ENCODE measurements at regions not wholly inside any gene's neighbourhood (a gene's known extent, or its start where the extent isn't known, plus 50 kb on each side); places are given as distances from the start of the nearest gene placed in this dataset.

DNA sequence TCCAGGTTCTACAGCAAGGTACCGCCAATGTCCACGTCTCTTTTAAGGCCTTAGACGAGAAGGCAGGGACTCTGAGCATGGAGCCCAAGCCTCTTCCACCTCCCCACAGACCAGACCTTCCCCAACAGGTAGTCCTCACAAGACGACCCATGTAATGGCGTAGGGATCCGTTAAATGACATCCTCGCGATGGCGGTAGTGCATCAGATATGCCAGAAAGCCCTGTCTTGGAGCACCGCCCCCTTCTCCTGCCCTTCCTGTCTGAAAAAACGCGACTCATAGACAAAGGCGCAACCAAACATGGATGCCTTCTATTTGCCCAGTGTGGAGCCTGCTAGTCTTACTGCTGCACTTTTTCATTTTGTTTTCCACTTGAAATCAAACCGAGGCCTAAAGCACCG is 185.4 kb downstream of the OR13H1 start (continued):
- TF ChIP-seq ZNF501 (tag by site-specific recombination; IDR thresholded peaks at IDR 0.05) = no peak
- TF ChIP-seq, protein P1, sequence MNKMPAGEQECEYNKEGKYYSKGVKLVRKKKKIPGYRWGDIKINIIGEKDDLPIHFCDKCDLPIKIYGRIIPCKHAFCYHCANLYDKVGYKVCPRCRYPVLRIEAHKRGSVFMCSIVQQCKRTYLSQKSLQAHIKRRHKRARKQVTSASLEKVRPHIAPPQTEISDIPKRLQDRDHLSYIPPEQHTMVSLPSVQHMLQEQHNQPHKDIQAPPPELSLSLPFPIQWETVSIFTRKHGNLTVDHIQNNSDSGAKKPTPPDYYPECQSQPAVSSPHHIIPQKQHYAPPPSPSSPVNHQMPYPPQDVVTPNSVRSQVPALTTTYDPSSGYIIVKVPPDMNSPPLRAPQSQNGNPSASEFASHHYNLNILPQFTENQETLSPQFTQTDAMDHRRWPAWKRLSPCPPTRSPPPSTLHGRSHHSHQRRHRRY (tag by site-specific recombination; IDR thresholded peaks at IDR 0.05) = no peak
- TF ChIP-seq ZNF335 (tag by site-specific recombination; conservative IDR thresholded peaks at IDR 0.05) = no peak; the same call in 1 of the 2 replicates
- TF ChIP-seq, protein P2, sequence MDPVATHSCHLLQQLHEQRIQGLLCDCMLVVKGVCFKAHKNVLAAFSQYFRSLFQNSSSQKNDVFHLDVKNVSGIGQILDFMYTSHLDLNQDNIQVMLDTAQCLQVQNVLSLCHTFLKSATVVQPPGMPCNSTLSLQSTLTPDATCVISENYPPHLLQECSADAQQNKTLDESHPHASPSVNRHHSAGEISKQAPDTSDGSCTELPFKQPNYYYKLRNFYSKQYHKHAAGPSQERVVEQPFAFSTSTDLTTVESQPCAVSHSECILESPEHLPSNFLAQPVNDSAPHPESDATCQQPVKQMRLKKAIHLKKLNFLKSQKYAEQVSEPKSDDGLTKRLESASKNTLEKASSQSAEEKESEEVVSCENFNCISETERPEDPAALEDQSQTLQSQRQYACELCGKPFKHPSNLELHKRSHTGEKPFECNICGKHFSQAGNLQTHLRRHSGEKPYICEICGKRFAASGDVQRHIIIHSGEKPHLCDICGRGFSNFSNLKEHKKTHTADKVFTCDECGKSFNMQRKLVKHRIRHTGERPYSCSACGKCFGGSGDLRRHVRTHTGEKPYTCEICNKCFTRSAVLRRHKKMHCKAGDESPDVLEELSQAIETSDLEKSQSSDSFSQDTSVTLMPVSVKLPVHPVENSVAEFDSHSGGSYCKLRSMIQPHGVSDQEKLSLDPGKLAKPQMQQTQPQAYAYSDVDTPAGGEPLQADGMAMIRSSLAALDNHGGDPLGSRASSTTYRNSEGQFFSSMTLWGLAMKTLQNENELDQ (tag by site-specific recombination; IDR thresholded peaks at IDR 0.05; ENCODE audit: low read depth) = no peak
- TF ChIP-seq, protein P3, sequence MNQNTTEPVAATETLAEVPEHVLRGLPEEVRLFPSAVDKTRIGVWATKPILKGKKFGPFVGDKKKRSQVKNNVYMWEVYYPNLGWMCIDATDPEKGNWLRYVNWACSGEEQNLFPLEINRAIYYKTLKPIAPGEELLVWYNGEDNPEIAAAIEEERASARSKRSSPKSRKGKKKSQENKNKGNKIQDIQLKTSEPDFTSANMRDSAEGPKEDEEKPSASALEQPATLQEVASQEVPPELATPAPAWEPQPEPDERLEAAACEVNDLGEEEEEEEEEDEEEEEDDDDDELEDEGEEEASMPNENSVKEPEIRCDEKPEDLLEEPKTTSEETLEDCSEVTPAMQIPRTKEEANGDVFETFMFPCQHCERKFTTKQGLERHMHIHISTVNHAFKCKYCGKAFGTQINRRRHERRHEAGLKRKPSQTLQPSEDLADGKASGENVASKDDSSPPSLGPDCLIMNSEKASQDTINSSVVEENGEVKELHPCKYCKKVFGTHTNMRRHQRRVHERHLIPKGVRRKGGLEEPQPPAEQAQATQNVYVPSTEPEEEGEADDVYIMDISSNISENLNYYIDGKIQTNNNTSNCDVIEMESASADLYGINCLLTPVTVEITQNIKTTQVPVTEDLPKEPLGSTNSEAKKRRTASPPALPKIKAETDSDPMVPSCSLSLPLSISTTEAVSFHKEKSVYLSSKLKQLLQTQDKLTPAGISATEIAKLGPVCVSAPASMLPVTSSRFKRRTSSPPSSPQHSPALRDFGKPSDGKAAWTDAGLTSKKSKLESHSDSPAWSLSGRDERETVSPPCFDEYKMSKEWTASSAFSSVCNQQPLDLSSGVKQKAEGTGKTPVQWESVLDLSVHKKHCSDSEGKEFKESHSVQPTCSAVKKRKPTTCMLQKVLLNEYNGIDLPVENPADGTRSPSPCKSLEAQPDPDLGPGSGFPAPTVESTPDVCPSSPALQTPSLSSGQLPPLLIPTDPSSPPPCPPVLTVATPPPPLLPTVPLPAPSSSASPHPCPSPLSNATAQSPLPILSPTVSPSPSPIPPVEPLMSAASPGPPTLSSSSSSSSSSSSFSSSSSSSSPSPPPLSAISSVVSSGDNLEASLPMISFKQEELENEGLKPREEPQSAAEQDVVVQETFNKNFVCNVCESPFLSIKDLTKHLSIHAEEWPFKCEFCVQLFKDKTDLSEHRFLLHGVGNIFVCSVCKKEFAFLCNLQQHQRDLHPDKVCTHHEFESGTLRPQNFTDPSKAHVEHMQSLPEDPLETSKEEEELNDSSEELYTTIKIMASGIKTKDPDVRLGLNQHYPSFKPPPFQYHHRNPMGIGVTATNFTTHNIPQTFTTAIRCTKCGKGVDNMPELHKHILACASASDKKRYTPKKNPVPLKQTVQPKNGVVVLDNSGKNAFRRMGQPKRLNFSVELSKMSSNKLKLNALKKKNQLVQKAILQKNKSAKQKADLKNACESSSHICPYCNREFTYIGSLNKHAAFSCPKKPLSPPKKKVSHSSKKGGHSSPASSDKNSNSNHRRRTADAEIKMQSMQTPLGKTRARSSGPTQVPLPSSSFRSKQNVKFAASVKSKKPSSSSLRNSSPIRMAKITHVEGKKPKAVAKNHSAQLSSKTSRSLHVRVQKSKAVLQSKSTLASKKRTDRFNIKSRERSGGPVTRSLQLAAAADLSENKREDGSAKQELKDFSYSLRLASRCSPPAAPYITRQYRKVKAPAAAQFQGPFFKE (tag by site-specific recombination; IDR thresholded peaks at IDR 0.05; ENCODE audit: borderline replicate concordance) = no peak
- TF ChIP-seq ZNF521 (tag by site-specific recombination; IDR thresholded peaks at IDR 0.05) = no peak
- TF ChIP-seq SALL2 (tag by site-specific recombination; IDR thresholded peaks at IDR 0.05; ENCODE audit: borderline replicate concordance) = no peak
- no peak for TF ChIP-seq ZNF473 (tag by site-specific recombination; IDR thresholded peaks at IDR 0.05)
- no peak for TF ChIP-seq ZNF843 (tag by site-specific recombination; IDR thresholded peaks at IDR 0.05)
- TF ChIP-seq, protein P4, sequence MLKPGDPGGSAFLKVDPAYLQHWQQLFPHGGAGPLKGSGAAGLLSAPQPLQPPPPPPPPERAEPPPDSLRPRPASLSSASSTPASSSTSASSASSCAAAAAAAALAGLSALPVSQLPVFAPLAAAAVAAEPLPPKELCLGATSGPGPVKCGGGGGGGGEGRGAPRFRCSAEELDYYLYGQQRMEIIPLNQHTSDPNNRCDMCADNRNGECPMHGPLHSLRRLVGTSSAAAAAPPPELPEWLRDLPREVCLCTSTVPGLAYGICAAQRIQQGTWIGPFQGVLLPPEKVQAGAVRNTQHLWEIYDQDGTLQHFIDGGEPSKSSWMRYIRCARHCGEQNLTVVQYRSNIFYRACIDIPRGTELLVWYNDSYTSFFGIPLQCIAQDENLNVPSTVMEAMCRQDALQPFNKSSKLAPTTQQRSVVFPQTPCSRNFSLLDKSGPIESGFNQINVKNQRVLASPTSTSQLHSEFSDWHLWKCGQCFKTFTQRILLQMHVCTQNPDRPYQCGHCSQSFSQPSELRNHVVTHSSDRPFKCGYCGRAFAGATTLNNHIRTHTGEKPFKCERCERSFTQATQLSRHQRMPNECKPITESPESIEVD (tag by site-specific recombination; IDR thresholded peaks at IDR 0.05) = no peak
- TF ChIP-seq KLF16 (tag by site-specific recombination; IDR thresholded peaks at IDR 0.05) = no peak
- TF ChIP-seq, protein P5, sequence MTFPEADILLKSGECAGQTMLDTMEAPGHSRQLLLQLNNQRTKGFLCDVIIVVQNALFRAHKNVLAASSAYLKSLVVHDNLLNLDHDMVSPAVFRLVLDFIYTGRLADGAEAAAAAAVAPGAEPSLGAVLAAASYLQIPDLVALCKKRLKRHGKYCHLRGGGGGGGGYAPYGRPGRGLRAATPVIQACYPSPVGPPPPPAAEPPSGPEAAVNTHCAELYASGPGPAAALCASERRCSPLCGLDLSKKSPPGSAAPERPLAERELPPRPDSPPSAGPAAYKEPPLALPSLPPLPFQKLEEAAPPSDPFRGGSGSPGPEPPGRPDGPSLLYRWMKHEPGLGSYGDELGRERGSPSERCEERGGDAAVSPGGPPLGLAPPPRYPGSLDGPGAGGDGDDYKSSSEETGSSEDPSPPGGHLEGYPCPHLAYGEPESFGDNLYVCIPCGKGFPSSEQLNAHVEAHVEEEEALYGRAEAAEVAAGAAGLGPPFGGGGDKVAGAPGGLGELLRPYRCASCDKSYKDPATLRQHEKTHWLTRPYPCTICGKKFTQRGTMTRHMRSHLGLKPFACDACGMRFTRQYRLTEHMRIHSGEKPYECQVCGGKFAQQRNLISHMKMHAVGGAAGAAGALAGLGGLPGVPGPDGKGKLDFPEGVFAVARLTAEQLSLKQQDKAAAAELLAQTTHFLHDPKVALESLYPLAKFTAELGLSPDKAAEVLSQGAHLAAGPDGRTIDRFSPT (tag by site-specific recombination; IDR thresholded peaks at IDR 0.05) = no peak
- TF ChIP-seq, protein P6, sequence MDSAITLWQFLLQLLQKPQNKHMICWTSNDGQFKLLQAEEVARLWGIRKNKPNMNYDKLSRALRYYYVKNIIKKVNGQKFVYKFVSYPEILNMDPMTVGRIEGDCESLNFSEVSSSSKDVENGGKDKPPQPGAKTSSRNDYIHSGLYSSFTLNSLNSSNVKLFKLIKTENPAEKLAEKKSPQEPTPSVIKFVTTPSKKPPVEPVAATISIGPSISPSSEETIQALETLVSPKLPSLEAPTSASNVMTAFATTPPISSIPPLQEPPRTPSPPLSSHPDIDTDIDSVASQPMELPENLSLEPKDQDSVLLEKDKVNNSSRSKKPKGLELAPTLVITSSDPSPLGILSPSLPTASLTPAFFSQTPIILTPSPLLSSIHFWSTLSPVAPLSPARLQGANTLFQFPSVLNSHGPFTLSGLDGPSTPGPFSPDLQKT (IDR thresholded peaks at IDR 0.05; ENCODE audit: borderline replicate concordance, low read depth, low read length) = no peak
- no peak for TF ChIP-seq ZNF37A (tag by site-specific recombination; IDR thresholded peaks at IDR 0.05)
- no peak for TF ChIP-seq ZNF146 (tag by site-specific recombination; IDR thresholded peaks at IDR 0.05)
- no peak for TF ChIP-seq ZNF169 (tag by site-specific recombination; IDR thresholded peaks at IDR 0.05)
- TF ChIP-seq SP7 (tag by site-specific recombination; IDR thresholded peaks at IDR 0.05) = no peak
- TF ChIP-seq ZFP37 (tag by site-specific recombination; IDR thresholded peaks at IDR 0.05) = no peak
- TF ChIP-seq, protein P7, sequence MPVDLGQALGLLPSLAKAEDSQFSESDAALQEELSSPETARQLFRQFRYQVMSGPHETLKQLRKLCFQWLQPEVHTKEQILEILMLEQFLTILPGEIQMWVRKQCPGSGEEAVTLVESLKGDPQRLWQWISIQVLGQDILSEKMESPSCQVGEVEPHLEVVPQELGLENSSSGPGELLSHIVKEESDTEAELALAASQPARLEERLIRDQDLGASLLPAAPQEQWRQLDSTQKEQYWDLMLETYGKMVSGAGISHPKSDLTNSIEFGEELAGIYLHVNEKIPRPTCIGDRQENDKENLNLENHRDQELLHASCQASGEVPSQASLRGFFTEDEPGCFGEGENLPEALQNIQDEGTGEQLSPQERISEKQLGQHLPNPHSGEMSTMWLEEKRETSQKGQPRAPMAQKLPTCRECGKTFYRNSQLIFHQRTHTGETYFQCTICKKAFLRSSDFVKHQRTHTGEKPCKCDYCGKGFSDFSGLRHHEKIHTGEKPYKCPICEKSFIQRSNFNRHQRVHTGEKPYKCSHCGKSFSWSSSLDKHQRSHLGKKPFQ (tag by site-specific recombination; IDR thresholded peaks at IDR 0.05) = no peak
- peak; percentile 34 for TF ChIP-seq SP2 (tag by site-specific recombination; IDR thresholded peaks at IDR 0.05)
- no peak for TF ChIP-seq ZNF555 (tag by site-specific recombination; conservative IDR thresholded peaks at IDR 0.05)
- no peak for TF ChIP-seq ZNF202 (tag by site-specific recombination; IDR thresholded peaks at IDR 0.05; ENCODE audit: borderline replicate concordance)
- no peak for TF ChIP-seq HOXA7 (CRISPR knock-in tag; IDR thresholded peaks at IDR 0.05; ENCODE audit: borderline replicate concordance)
- no peak for TF ChIP-seq ZNF184 (tag by site-specific recombination; IDR thresholded peaks at IDR 0.05)
- no peak for TF ChIP-seq PRDM1 (tag by site-specific recombination; IDR thresholded peaks at IDR 0.05)

Measured in HEK293 (cell line).